Endodermal cell (in vitro differentiated cells): ENCODE measurements at regions not wholly inside any gene's neighbourhood (a gene's known extent, or its start where the extent isn't known, plus 50 kb on each side); places are given as distances from the start of the nearest gene placed in this dataset.

Source experiments
- DNase-seq: peaks from one replicate; pipeline ENCODE4 v3.0.0-alpha.2; 2017
- H3K27ac ChIP-seq: 2 replicates; pipeline ENCODE4 v1.5.1; 2013; ENCODE audit warnings: mild to moderate bottlenecking, low read depth, low read length, moderate library complexity
- H3K27me3 ChIP-seq: 2 replicates; pipeline ENCODE4 v1.6.1; 2013; ENCODE audit warnings: mild to moderate bottlenecking, low read length, moderate library complexity; ENCODE audit not compliant: insufficient read depth, control insufficient read depth, poor library complexity, severe bottlenecking
- H3K36me3 ChIP-seq: 2 replicates; pipeline ENCODE4 v1.7.0; 2013; ENCODE audit warnings: mild to moderate bottlenecking, low read length, moderate library complexity; ENCODE audit not compliant: control insufficient read depth, insufficient read depth
- H3K4me1 ChIP-seq: one replicate; pipeline ENCODE4 v1.7.0; 2013; ENCODE audit warnings: low read length; ENCODE audit not compliant: control insufficient read depth, insufficient read depth
- H3K4me3 ChIP-seq: 2 replicates; pipeline ENCODE4 v1.5.1; 2013; ENCODE audit warnings: mild to moderate bottlenecking, low read length, moderate library complexity
- H3K9ac ChIP-seq: 2 replicates; pipeline ENCODE4 v1.6.1; 2013; ENCODE audit warnings: mild to moderate bottlenecking, low read length, moderate library complexity; ENCODE audit not compliant: poor library complexity, severe bottlenecking; ENCODE audit errors: extremely low read depth
- H3K9me3 ChIP-seq: 2 replicates; pipeline ENCODE4 v1.6.1; 2013; ENCODE audit warnings: mild to moderate bottlenecking, low read length, moderate library complexity; ENCODE audit not compliant: control insufficient read depth
- H3K27ac Mint-ChIP-seq: 2 replicates; pipeline ENCODE4 v1.8.0; 2020; ENCODE audit warnings: mixed read lengths
- H3K27me3 Mint-ChIP-seq: 2 replicates; pipeline ENCODE4 v1.8.0; 2021; ENCODE audit warnings: mild to moderate bottlenecking, mixed read lengths; ENCODE audit not compliant: insufficient read depth
- H3K36me3 Mint-ChIP-seq: 2 replicates; pipeline ENCODE4 v1.8.0; 2020; ENCODE audit warnings: low read depth, mixed read lengths
- H3K4me1 Mint-ChIP-seq: 2 replicates; pipeline ENCODE4 v1.8.0; 2020; ENCODE audit warnings: mixed read lengths
- H3K4me3 Mint-ChIP-seq: 2 replicates; pipeline ENCODE4 v1.8.0; 2020; ENCODE audit warnings: mild to moderate bottlenecking, moderate library complexity, mixed read lengths
- H3K9me3 Mint-ChIP-seq: 2 replicates; pipeline ENCODE4 v1.8.0; 2020; ENCODE audit warnings: mild to moderate bottlenecking, mixed read lengths
- CTCF ChIP-seq: fragments of 200-600 bp; sonication (generic); conservative IDR thresholded peaks from 2 replicates; pipeline ENCODE4 v1.5.0; 2021; ENCODE audit warnings: antibody characterized with exemption, mild to moderate bottlenecking
- WGBS, 2 experiments: methylation state at CpG; one replicate each; pipeline versions ENCODE4 v1.1.5 to v1.1.7; 2013; ENCODE audit warnings: missing lambda C conversion rate in 2 of 2, mixed read lengths in 1 of 2; ENCODE audit not compliant: insufficient coverage in 1 of 2, insufficient read length in 1 of 2; 5-methylcytosine and 5-hydroxymethylcytosine counted together

DNA sequence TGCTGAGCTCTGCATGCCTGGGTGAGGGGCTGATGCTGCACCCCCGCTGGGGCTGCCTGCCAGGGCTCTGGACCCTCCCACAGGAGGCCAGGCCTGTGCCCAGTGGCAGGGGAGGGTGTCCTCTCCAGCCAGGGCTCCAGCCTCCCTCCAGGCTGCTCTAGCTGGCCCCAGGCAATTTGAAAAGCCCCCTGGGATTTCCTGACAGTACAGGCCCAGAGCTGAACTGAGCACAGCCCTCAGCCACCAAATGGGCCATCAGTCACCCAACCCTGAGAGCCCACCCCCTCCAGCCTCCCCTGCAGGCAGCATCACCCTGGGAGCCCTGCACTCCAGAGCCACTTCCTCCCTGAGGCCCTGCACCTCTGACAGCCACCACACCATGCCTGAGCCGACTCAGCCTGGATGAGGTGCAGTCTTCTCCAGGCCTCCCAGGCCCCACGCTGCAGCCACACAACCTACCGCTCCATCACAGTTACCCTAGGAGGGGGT is 101.8 kb upstream of the RET start:
- no peaks in the 10 kb centered on the region for H3K36me3 Mint-ChIP-seq
- no peaks in the 10 kb centered on the region for H3K36me3 ChIP-seq
- no peak overlapping the region for H3K27ac ChIP-seq
- no peaks in the 10 kb centered on the region for H3K9me3 Mint-ChIP-seq
- H3K4me1 Mint-ChIP-seq: no peaks in the 10 kb centered on the region
- no peak overlapping the region for H3K9ac ChIP-seq
- H3K27me3 ChIP-seq: no peaks in the 10 kb centered on the region
- no peak overlapping the region for H3K4me3 Mint-ChIP-seq
- no peak overlapping the region for H3K27ac Mint-ChIP-seq
- no peaks in the 10 kb centered on the region for H3K4me1 ChIP-seq
- no peak overlapping the region for H3K4me3 ChIP-seq
- H3K27me3 Mint-ChIP-seq: no peaks in the 10 kb centered on the region
- peak; percentile 41 for DNase-seq
- TF ChIP-seq CTCF: no peak
- H3K9me3 ChIP-seq: no peaks in the 10 kb centered on the region
- 86 to 90% methylated on average over 1 to 4 of the region's 4 CpGs for WGBS, 2 experiments

GRCh38 chr10:42975558-42976340 is 101.1 kb upstream of the RET start:
- Histone ChIP-seq H3K9me3 (no peaks in the 10 kb centered on the region), H3K27ac (no peak overlapping the region), H3K4me3 (no peak overlapping the region), H3K9ac (no peak overlapping the region), H3K36me3 (no peaks in the 10 kb centered on the region), H3K27me3 (no peaks in the 10 kb centered on the region), H3K4me1 (no peaks in the 10 kb centered on the region)
- no peak overlapping the region for H3K4me3 Mint-ChIP-seq
- DNase-seq: peak; percentile 66
- no peaks in the 10 kb centered on the region for H3K9me3 Mint-ChIP-seq
- H3K27me3 Mint-ChIP-seq: no peaks in the 10 kb centered on the region
- WGBS, 2 experiments: 93 to 96% methylated on average over 6 to 21 of the region's 21 CpGs
- H3K36me3 Mint-ChIP-seq: no peaks in the 10 kb centered on the region
- no peaks in the 10 kb centered on the region for H3K4me1 Mint-ChIP-seq
- peak; percentile 57 for TF ChIP-seq CTCF
- no peak overlapping the region for H3K27ac Mint-ChIP-seq

- Histone ChIP-seq H3K4me1 (no peaks in the 10 kb centered on the region), H3K36me3 (no peaks in the 10 kb centered on the region)
- no peak overlapping the region for H3K27ac Mint-ChIP-seq
These were observed 100.4 kb upstream of the RET start for GRCh38 chr10:42976351-42977031.

More at GRCh38 chr10:42976351-42977031, 100.4 kb upstream of the RET start:
- Mint-ChIP-seq H3K4me1 (no peaks in the 10 kb centered on the region), H3K4me3 (no peak overlapping the region), H3K36me3 (no peaks in the 10 kb centered on the region), H3K27me3 (no peaks in the 10 kb centered on the region), H3K9me3 (no peaks in the 10 kb centered on the region)
- no peak overlapping the region for H3K9ac ChIP-seq
- DNase-seq: no peak
- no peak for TF ChIP-seq CTCF
- H3K9me3 ChIP-seq: no peaks in the 10 kb centered on the region
- 88 to 90% methylated on average over 4 to 7 of the region's 7 CpGs for WGBS, 2 experiments
- H3K4me3 ChIP-seq: no peak overlapping the region
- no peak overlapping the region for H3K27ac ChIP-seq
- H3K27me3 ChIP-seq: no peaks in the 10 kb centered on the region
